H1 (cell line): ENCODE measurements at regions not wholly inside any gene's neighbourhood (a gene's known extent, or its start where the extent isn't known, plus 50 kb on each side); places are given as distances from the start of the nearest gene placed in this dataset.

Experiments
- CTCF ChIA-PET: fragments of 300-600 bp; sonication (Branson Sonifier 250); formaldehyde crosslinking; loops from one replicate; lab custom pipeline; 2021; ENCODE audit not compliant: partially characterized antibody; lab: Charles Lee
- POLR2A ChIA-PET: fragments of 300-600 bp; sonication (Branson Sonifier 250); formaldehyde crosslinking; loops from one replicate; lab custom pipeline; 2021; ENCODE audit warnings: inconsistent platforms; ENCODE audit not compliant: partially characterized antibody; lab: Charles Lee
- DNase-seq, 2 experiments: peaks; one replicate each; pipeline versions ENCODE4 v3.0.0 to v3.0.0-alpha.2; 2010 to 2022; ENCODE audit warnings: low spot score in 2 of 2, low read depth in 1 of 2, mixed read lengths in 1 of 2
- FAIRE-seq: peaks from 2 replicates; lab custom pipeline; 2011; peaks lifted over from hg19 to GRCh38; lab: Jason Lieb, UNC
- H2AFZ ChIP-seq: 2 replicates; pipeline ENCODE4 v1.8.1; 2012; ENCODE audit warnings: low read length, inconsistent platforms
- H2AK5ac ChIP-seq: 2 replicates; pipeline ENCODE4 v1.6.1; 2013; ENCODE audit warnings: low read depth, low read length
- H2BK120ac ChIP-seq: replicated peaks from 2 replicates; pipeline ENCODE3; 2013; ENCODE audit warnings: low read depth, low read length, inconsistent platforms
- H2BK12ac ChIP-seq: 2 replicates; pipeline ENCODE4 v1.6.1; 2013; ENCODE audit warnings: low read depth, low read length
- H2BK15ac ChIP-seq: 2 replicates; pipeline ENCODE4 v1.6.1; 2013; ENCODE audit warnings: low read length
- H2BK20ac ChIP-seq: 2 replicates; pipeline ENCODE4 v1.6.1; 2013; ENCODE audit warnings: low read length
- H2BK5ac ChIP-seq: 2 replicates; pipeline ENCODE4 v1.6.1; 2013; ENCODE audit warnings: low read depth, low read length
- H3K14ac ChIP-seq: 2 replicates; pipeline ENCODE4 v1.6.1; 2013; ENCODE audit warnings: inconsistent platforms; ENCODE audit not compliant: insufficient read length
- H3K18ac ChIP-seq: 2 replicates; pipeline ENCODE4 v1.6.1; 2013; ENCODE audit warnings: low read length; ENCODE audit errors: extremely low read depth
- H3K23ac ChIP-seq: 2 replicates; pipeline ENCODE4 v1.6.1; 2013; ENCODE audit warnings: inconsistent platforms; ENCODE audit not compliant: insufficient read length
- H3K23me2 ChIP-seq: 2 replicates; pipeline ENCODE4 v1.6.1; 2013; ENCODE audit warnings: low read depth, low read length
- H3K27ac ChIP-seq: 2 replicates; pipeline ENCODE4 v1.6.1; 2011; ENCODE audit warnings: low read depth, low read length, inconsistent platforms
- H3K27me3 ChIP-seq, 4 experiments: replicated peaks in 1 of 4; 1 replicate in 1 of 4; 2 replicates in 3 of 4; pipeline versions ENCODE4 v1.6.1 to v1.8.1; 2011 to 2013; ENCODE audit warnings: low read length in 3 of 4, mild to moderate bottlenecking in 3 of 4, inconsistent platforms in 2 of 4, mixed read lengths in 2 of 4, moderate library complexity in 1 of 4; ENCODE audit not compliant: control insufficient read depth in 3 of 4, insufficient read depth in 3 of 4; ENCODE audit errors: extremely low read depth in 1 of 4
- H3K36me3 ChIP-seq, 4 experiments: 2 replicates each; pipeline versions ENCODE4 v1.6.1 to v1.8.1; 2011 to 2013; ENCODE audit warnings: mild to moderate bottlenecking in 4 of 4, low read length in 3 of 4, moderate library complexity in 2 of 4, control low read depth in 1 of 4, inconsistent platforms in 1 of 4; ENCODE audit not compliant: insufficient read depth in 4 of 4, control insufficient read depth in 2 of 4
- H3K4ac ChIP-seq: replicated peaks from 2 replicates; pipeline ENCODE3; 2013; ENCODE audit warnings: low read length, low read depth, mixed read lengths, inconsistent platforms; ENCODE audit not compliant: insufficient read length
- H3K4me1 ChIP-seq, 4 experiments: replicated peaks in 1 of 4; 1 replicate in 1 of 4; 2 replicates in 3 of 4; pipeline versions ENCODE4 v1.6.1 to v1.8.1; 2011 to 2013; ENCODE audit warnings: low read length in 3 of 4, inconsistent platforms in 2 of 4, mixed read lengths in 1 of 4; ENCODE audit not compliant: insufficient read depth in 4 of 4, control insufficient read depth in 3 of 4
- H3K4me2 ChIP-seq, 2 experiments: 2 replicates each; pipeline versions ENCODE4 v1.6.1 to v1.8.1; 2011 to 2013; ENCODE audit warnings: low read depth in 2 of 2, low read length in 2 of 2, control low read depth in 1 of 2, inconsistent platforms in 1 of 2, mild to moderate bottlenecking in 1 of 2; ENCODE audit not compliant: insufficient read depth in 1 of 2
- H3K4me3 ChIP-seq, 4 experiments: fragments of 200-600, 300-600 bp in 1 of 4; sonication (generic), shearing (Covaris generic), sonication (Bioruptor Twin) in 1 of 4; 2 replicates each; pipeline versions ENCODE4 v1.5.1 to v1.8.1; 2011 to 2016; ENCODE audit warnings: low read length in 4 of 4, low read depth in 3 of 4, control low read depth in 2 of 4, inconsistent platforms in 2 of 4, mild to moderate bottlenecking in 2 of 4, mixed read lengths in 1 of 4, moderate library complexity in 1 of 4; ENCODE audit not compliant: insufficient read depth in 2 of 4; ENCODE audit errors: extremely low read depth in 1 of 4
- H3K56ac ChIP-seq: replicated peaks from 2 replicates; pipeline ENCODE3; 2013; ENCODE audit warnings: low read depth, mild to moderate bottlenecking, mixed read lengths, low read length, inconsistent platforms; ENCODE audit not compliant: insufficient read length
- H3K79me1 ChIP-seq: 2 replicates; pipeline ENCODE4 v1.6.1; 2013; ENCODE audit warnings: low read depth, low read length, control low read depth
- H3K79me2 ChIP-seq, 2 experiments: 2 replicates each; pipeline versions ENCODE4 v1.6.1 to v1.8.1; 2012 to 2013; ENCODE audit warnings: low read length in 2 of 2, mild to moderate bottlenecking in 2 of 2, inconsistent platforms in 1 of 2; ENCODE audit not compliant: insufficient read depth in 2 of 2, control insufficient read depth in 1 of 2
- H3K9ac ChIP-seq, 4 experiments: replicated peaks in 1 of 4; 1 replicate in 1 of 4; 2 replicates in 3 of 4; pipeline versions ENCODE4 v1.6.1 to v1.8.1; 2011 to 2013; ENCODE audit warnings: low read depth in 3 of 4, low read length in 3 of 4, control low read depth in 2 of 4, mild to moderate bottlenecking in 2 of 4, moderate library complexity in 2 of 4, inconsistent platforms in 1 of 4; ENCODE audit errors: extremely low read depth in 1 of 4
- H3K9me3 ChIP-seq, 2 experiments: 2 replicates each; pipeline versions ENCODE4 v1.6.1 to v1.8.1; 2012 to 2013; ENCODE audit warnings: mild to moderate bottlenecking in 2 of 2, moderate library complexity in 2 of 2, control low read depth in 1 of 2, inconsistent platforms in 1 of 2, low read depth in 1 of 2, low read length in 1 of 2, mixed read lengths in 1 of 2; ENCODE audit not compliant: insufficient read depth in 2 of 2
- H4K20me1 ChIP-seq, 2 experiments: replicated peaks in 1 of 2; 2 replicates each; pipeline versions ENCODE3 to v1.8.1; 2011 to 2013; ENCODE audit warnings: inconsistent platforms in 2 of 2, low read length in 2 of 2, mild to moderate bottlenecking in 1 of 2; ENCODE audit not compliant: insufficient read depth in 2 of 2, control insufficient read depth in 1 of 2
- H4K5ac ChIP-seq: 2 replicates; pipeline ENCODE4 v1.6.1; 2013; ENCODE audit warnings: low read length, low read depth, mixed read lengths, inconsistent platforms; ENCODE audit not compliant: insufficient read length
- H4K8ac ChIP-seq: 2 replicates; pipeline ENCODE4 v1.8.0; 2013; ENCODE audit warnings: mild to moderate bottlenecking, moderate library complexity, low read length, inconsistent platforms; ENCODE audit not compliant: insufficient read depth; ENCODE audit errors: extremely low read depth
- H4K91ac ChIP-seq: replicated peaks from 2 replicates; pipeline ENCODE3; 2013; ENCODE audit warnings: low read length, mixed read lengths, inconsistent platforms; ENCODE audit not compliant: insufficient read length
- ASH2L ChIP-seq: fragments of 200-600, 300-600 bp; sonication (generic); IDR thresholded peaks from one replicate; pipeline ENCODE4 v1.7.1; 2017; ENCODE audit warnings: low read length
- BRCA1 ChIP-seq: IDR thresholded peaks from 2 replicates; pipeline ENCODE4 v1.6.1; 2012; ENCODE audit warnings: low read depth, low read length, improper control_type of control experiment
- CBX5 ChIP-seq: fragments of 300-800, 300-1000 bp; sonication (generic); IDR thresholded peaks from 2 replicates; pipeline ENCODE4 v1.7.1; 2016; ENCODE audit warnings: antibody characterized with exemption, low read length, low read depth
- CHD1 ChIP-seq: IDR thresholded peaks from 2 replicates; pipeline ENCODE4 v1.6.1; 2012; ENCODE audit warnings: low read depth, low read length, improper control_type of control experiment
- CREB1 ChIP-seq: IDR thresholded peaks from 2 replicates; pipeline ENCODE4 v1.6.1; 2012; ENCODE audit warnings: inconsistent platforms
- HDAC6 ChIP-seq: IDR thresholded peaks from one replicate; pipeline ENCODE4 v1.7.1; 2012; ENCODE audit warnings: low read depth, mild to moderate bottlenecking, inconsistent platforms, low read length, moderate library complexity
- KDM1A ChIP-seq: fragments of 200-600, 300-600 bp; sonication (generic); IDR thresholded peaks from 2 replicates; pipeline ENCODE4 v1.7.1; 2016; ENCODE audit warnings: mild to moderate bottlenecking, low read length, borderline replicate concordance
- KDM4A ChIP-seq: IDR thresholded peaks from one replicate; pipeline ENCODE4 v1.7.1; 2012; ENCODE audit warnings: low read depth, mild to moderate bottlenecking, moderate library complexity, low read length, inconsistent platforms; ENCODE audit not compliant: severe bottlenecking
- NANOG ChIP-seq: IDR thresholded peaks from 2 replicates; pipeline ENCODE4 v1.6.1; 2011; ENCODE audit warnings: low read length, low read depth, mild to moderate bottlenecking, inconsistent platforms; ENCODE audit not compliant: insufficient read depth, poor library complexity, severe bottlenecking
- POLR2A ChIP-seq, 2 experiments: IDR thresholded peaks; 1 replicate in 1 of 2; 2 replicates in 1 of 2; pipeline ENCODE4 v1.6.1; 2011; ENCODE audit warnings: low read depth in 2 of 2, low read length in 2 of 2, mild to moderate bottlenecking in 2 of 2; ENCODE audit errors: control extremely low read depth in 1 of 2
- RXRA ChIP-seq: IDR thresholded peaks from 2 replicates; pipeline ENCODE4 v1.6.1; 2011; ENCODE audit warnings: low read depth, mild to moderate bottlenecking, low read length, moderate library complexity; ENCODE audit not compliant: insufficient read depth
- SIN3A ChIP-seq, 2 experiments: IDR thresholded peaks in 1 of 2; conservative IDR thresholded peaks in 1 of 2; 2 replicates each; pipeline ENCODE4 v1.6.1; 2011 to 2012; ENCODE audit warnings: low read length in 2 of 2, improper control_type of control experiment in 1 of 2, low read depth in 1 of 2, mild to moderate bottlenecking in 1 of 2
- SP2 ChIP-seq: IDR thresholded peaks from 2 replicates; pipeline ENCODE4 v1.6.1; 2012; ENCODE audit warnings: mild to moderate bottlenecking, low read length, inconsistent platforms
- TAF7 ChIP-seq: optimal IDR thresholded peaks from 2 replicates; pipeline ENCODE3; 2011; ENCODE audit warnings: low read depth, mild to moderate bottlenecking, inconsistent platforms, low read length, moderate library complexity, borderline replicate concordance
- YY1 ChIP-seq: IDR thresholded peaks from 2 replicates; pipeline ENCODE4 v1.6.1; 2011; ENCODE audit warnings: low read depth, mild to moderate bottlenecking, low read length
- whole genome bisulfite sequencing, 2 experiments: shearing (Covaris generic) in 1 of 2; methylation state at CpG; one replicate each; pipeline versions ENCODE4 v1.1.6 to v1.1.7; 2013 to 2015; ENCODE audit warnings: low lambda C conversion rate in 2 of 2, mixed read lengths in 2 of 2, inconsistent platforms in 1 of 2, low coverage in 1 of 2, missing lambda C conversion rate in 1 of 2; ENCODE audit not compliant: insufficient replicate concordance in 2 of 2, insufficient coverage in 1 of 2, insufficient read length in 1 of 2; ENCODE audit errors: extremely low coverage in 1 of 2, missing lambda C conversion rate in 1 of 2; 5-methylcytosine and 5-hydroxymethylcytosine counted together

- FAIRE-seq (no peak), DNase-seq (no peak)
- Histone ChIP-seq H2AFZ (no peak overlapping the region), H3K79me1 (no peaks in the 10 kb centered on the region), H3K14ac (no peak overlapping the region), H3K4ac (no peak overlapping the region), H3K4me1 (no peaks in the 10 kb centered on the region), H3K23me2 (no peaks in the 10 kb centered on the region), H4K20me1 (no peaks in the 10 kb centered on the region), H3K4me2 (no peak overlapping the region), H3K23ac (no peak overlapping the region), H2BK12ac (no peak overlapping the region), H3K9me3 (peaks cover 68 to 84% of the 10 kb centered on the region in 2 experiments), H3K4me3 (no peak overlapping the region), H3K27ac (no peak overlapping the region), H2BK5ac (no peak overlapping the region), H3K27me3 (no peaks in the 10 kb centered on the region), H3K18ac (no peak overlapping the region), H3K9ac (no peak overlapping the region), H4K8ac (no peak overlapping the region), H3K36me3 (no peaks in the 10 kb centered on the region), H2BK20ac (no peak overlapping the region), H2AK5ac (no peak overlapping the region), H4K91ac (no peak overlapping the region), H3K79me2 (no peaks in the 10 kb centered on the region), H2BK120ac (no peak overlapping the region), H4K5ac (no peak overlapping the region), H3K56ac (no peak overlapping the region), H2BK15ac (no peak overlapping the region)
- TF ChIP-seq YY1 (no peak), CHD1 (no peak), CBX5 (no peak), HDAC6 (no peak), CREB1 (no peak), KDM1A (no peak), ASH2L (no peak), TAF7 (no peak), KDM4A (no peak), SP2 (no peak), NANOG (no peak), RXRA (no peak), POLR2A (IDR thresholded peaks at IDR 0.05; ENCODE audit: control extremely low read depth in 1 of 2, low read depth in 2 of 2, low read length in 2 of 2) (no peak), BRCA1 (no peak), SIN3A (conservative IDR thresholded peaks at IDR 0.05 in 1 of 2, IDR thresholded peaks at IDR 0.05 in 1 of 2; ENCODE audit: low read depth in 1 of 2, low read length in 2 of 2) (no peak)
- WGBS, 2 experiments: 86% methylated on average over 4 of the region's 4 CpGs; no CpG with 5 or more reads in 1 of the 2 experiments
- CTCF ChIA-PET: no interaction called here
- POLR2A ChIA-PET: no interaction called here
Observed at GRCh38 chr9:1335174-1335573, 285.0 kb downstream of the DMRT2 start.
